Activated naive CD4-positive, alpha-beta T cell treated with Interleukin-2 at 50 U/mL for 16 hours (primary cell): ENCODE measurements at regions not wholly inside any gene's neighbourhood (a gene's known extent, or its start where the extent isn't known, plus 50 kb on each side); places are given as distances from the start of the nearest gene placed in this dataset.

ENCODE experiments used
- DNase-seq: peaks from one replicate; pipeline ENCODE4 v3.0.0-alpha.2; 2020

- no peak for DNase-seq
Measured at GRCh38 chr14:100659345-100660001, 67.2 kb upstream of the DLK1 start.

GRCh38 chr14:100660498-100660881 is 66.2 kb upstream of the DLK1 start:
- no peak for DNase-seq

GRCh38 chr14:100660882-100661635 is 65.6 kb upstream of the DLK1 start:
- DNase-seq: no peak

GRCh38 chr14:100662879-100663760 is 63.6 kb upstream of the DLK1 start:
- DNase-seq: peak; percentile 62

- no peak for DNase-seq
Measured at GRCh38 chr14:100663761-100664052, 63.0 kb upstream of the DLK1 start.

- no peak for DNase-seq
Measured at GRCh38 chr14:100664231-100664630, 62.5 kb upstream of the DLK1 start.

- DNase-seq: no peak
Measured at GRCh38 chr14:100664841-100665510, 61.7 kb upstream of the DLK1 start.

GRCh38 chr14:100665511-100666032 is 61.1 kb upstream of the DLK1 start:
- DNase-seq: no peak

GRCh38 chr14:100666403-100666802 is 60.3 kb upstream of the DLK1 start:
- DNase-seq: no peak

GRCh38 chr14:100666851-100667250 is 59.8 kb upstream of the DLK1 start:
- DNase-seq: no peak

- no peak for DNase-seq
Measured at GRCh38 chr14:100667656-100668055, 59.0 kb upstream of the DLK1 start.

GRCh38 chr14:100668352-100668751 is 58.3 kb upstream of the DLK1 start:
- no peak for DNase-seq

- DNase-seq: no peak
Measured at GRCh38 chr14:100669011-100669412, 57.7 kb upstream of the DLK1 start.

- DNase-seq: no peak
Measured at GRCh38 chr14:100669468-100669867, 57.2 kb upstream of the DLK1 start.

GRCh38 chr14:100670017-100670752 is 56.5 kb upstream of the DLK1 start:
- no peak for DNase-seq

- DNase-seq: no peak
Measured at GRCh38 chr14:100670753-100671049, 56.0 kb upstream of the DLK1 start.

- DNase-seq: no peak
Measured at GRCh38 chr14:100671386-100671901, 55.2 kb upstream of the DLK1 start.

GRCh38 chr14:100671906-100672305 is 54.8 kb upstream of the DLK1 start:
- DNase-seq: no peak

- no peak for DNase-seq
Measured at GRCh38 chr14:100673085-100673806, 53.4 kb upstream of the DLK1 start.

GRCh38 chr14:100673807-100674154 is 52.9 kb upstream of the DLK1 start:
- no peak for DNase-seq

GRCh38 chr14:100674428-100674827 is 52.3 kb upstream of the DLK1 start:
- DNase-seq: no peak
